Ishikawa (cell line): ENCODE measurements at regions not wholly inside any gene's neighbourhood (a gene's known extent, or its start where the extent isn't known, plus 50 kb on each side); places are given as distances from the start of the nearest gene placed in this dataset.

Source experiments
- CEBPB ChIP-seq: IDR thresholded peaks from 2 replicates; pipeline ENCODE4 v1.6.1; 2012
- CREB1 ChIP-seq: IDR thresholded peaks from 2 replicates; pipeline ENCODE4 v1.6.1; 2012; ENCODE audit warnings: low read depth
- EGR1 ChIP-seq: IDR thresholded peaks from 2 replicates; pipeline ENCODE4 v1.6.1; 2012
- EP300 ChIP-seq: IDR thresholded peaks from 2 replicates; pipeline ENCODE4 v1.6.1; 2012; ENCODE audit warnings: borderline replicate concordance
- FOXM1 ChIP-seq: IDR thresholded peaks from 2 replicates; pipeline ENCODE4 v1.6.1; 2012; ENCODE audit warnings: low read depth, borderline replicate concordance
- MAX ChIP-seq: IDR thresholded peaks from 2 replicates; pipeline ENCODE4 v1.6.1; 2012
- NFIC ChIP-seq: IDR thresholded peaks from 2 replicates; pipeline ENCODE4 v1.6.1; 2012
- RAD21 ChIP-seq: IDR thresholded peaks from 2 replicates; pipeline ENCODE4 v1.6.1; 2012; ENCODE audit warnings: low read depth
- TAF1 ChIP-seq: IDR thresholded peaks from 2 replicates; pipeline ENCODE4 v1.6.1; 2012; ENCODE audit warnings: low read depth, mild to moderate bottlenecking
- TCF12 ChIP-seq: IDR thresholded peaks from 2 replicates; pipeline ENCODE4 v1.6.1; 2012; ENCODE audit warnings: low read depth
- TEAD4 ChIP-seq: IDR thresholded peaks from 2 replicates; pipeline ENCODE4 v1.6.1; 2012
- YY1 ChIP-seq: IDR thresholded peaks from 2 replicates; pipeline ENCODE4 v1.6.1; 2012; ENCODE audit warnings: low read depth
- ZBTB7A ChIP-seq: IDR thresholded peaks from 2 replicates; pipeline ENCODE4 v1.6.1; 2012; ENCODE audit warnings: low read depth
- TF ChIP-seq, protein P1 (sequence below): IDR thresholded peaks from 2 replicates; pipeline ENCODE4 v1.6.1; 2012; ENCODE audit warnings: low read depth, mild to moderate bottlenecking
- TF ChIP-seq, protein P2 (sequence below): IDR thresholded peaks from 2 replicates; pipeline ENCODE4 v1.6.1; 2012

DNA sequence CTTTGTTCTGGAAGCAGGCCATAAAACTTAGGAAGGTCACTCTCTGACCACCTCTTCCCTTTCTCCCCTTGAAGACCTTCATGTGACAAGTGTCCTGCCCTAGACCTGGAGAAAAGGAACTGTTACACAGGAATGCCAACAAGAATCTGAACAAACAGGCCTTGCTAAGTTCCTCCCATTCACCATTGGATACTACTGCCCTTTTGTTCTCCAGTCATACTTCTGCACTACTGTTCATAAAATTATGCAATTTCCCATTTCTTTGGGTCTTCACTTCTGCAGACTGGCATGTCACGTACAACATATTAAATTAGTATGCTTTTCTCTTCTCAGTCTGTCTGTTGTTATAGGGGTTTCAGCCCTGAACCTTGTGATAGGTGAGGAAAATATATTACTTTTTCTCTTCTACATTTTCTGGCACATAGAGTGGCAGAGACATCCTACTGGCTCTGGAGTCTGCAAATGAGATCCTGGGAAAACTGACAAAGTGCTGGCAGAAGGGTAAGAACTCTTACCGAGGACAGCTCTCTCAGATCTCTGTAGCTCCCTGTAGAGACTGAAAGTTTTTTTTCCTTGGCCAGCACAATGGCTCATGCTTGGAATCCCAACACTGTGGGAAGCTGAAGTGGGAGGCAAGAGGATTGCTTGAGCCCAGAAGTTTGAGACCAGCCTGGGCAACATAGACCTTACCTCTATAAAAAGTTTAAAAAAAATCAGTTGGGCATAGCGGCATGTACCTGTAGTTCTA lies 87.6 kb upstream of the SPRY2 start:
- TF ChIP-seq CEBPB (no peak), EGR1 (no peak)
- TF ChIP-seq, protein P1, sequence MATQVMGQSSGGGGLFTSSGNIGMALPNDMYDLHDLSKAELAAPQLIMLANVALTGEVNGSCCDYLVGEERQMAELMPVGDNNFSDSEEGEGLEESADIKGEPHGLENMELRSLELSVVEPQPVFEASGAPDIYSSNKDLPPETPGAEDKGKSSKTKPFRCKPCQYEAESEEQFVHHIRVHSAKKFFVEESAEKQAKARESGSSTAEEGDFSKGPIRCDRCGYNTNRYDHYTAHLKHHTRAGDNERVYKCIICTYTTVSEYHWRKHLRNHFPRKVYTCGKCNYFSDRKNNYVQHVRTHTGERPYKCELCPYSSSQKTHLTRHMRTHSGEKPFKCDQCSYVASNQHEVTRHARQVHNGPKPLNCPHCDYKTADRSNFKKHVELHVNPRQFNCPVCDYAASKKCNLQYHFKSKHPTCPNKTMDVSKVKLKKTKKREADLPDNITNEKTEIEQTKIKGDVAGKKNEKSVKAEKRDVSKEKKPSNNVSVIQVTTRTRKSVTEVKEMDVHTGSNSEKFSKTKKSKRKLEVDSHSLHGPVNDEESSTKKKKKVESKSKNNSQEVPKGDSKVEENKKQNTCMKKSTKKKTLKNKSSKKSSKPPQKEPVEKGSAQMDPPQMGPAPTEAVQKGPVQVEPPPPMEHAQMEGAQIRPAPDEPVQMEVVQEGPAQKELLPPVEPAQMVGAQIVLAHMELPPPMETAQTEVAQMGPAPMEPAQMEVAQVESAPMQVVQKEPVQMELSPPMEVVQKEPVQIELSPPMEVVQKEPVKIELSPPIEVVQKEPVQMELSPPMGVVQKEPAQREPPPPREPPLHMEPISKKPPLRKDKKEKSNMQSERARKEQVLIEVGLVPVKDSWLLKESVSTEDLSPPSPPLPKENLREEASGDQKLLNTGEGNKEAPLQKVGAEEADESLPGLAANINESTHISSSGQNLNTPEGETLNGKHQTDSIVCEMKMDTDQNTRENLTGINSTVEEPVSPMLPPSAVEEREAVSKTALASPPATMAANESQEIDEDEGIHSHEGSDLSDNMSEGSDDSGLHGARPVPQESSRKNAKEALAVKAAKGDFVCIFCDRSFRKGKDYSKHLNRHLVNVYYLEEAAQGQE = no peak

- TF ChIP-seq CREB1 = no peak
- no peak for TF ChIP-seq NFIC
- no peak for TF ChIP-seq RAD21
- TF ChIP-seq MAX = no peak
- no peak for TF ChIP-seq EP300
- TF ChIP-seq FOXM1 = no peak
- TF ChIP-seq EGR1 = no peak
- TF ChIP-seq TEAD4 = no peak
- TF ChIP-seq TAF1 = no peak
- TF ChIP-seq, protein P2, sequence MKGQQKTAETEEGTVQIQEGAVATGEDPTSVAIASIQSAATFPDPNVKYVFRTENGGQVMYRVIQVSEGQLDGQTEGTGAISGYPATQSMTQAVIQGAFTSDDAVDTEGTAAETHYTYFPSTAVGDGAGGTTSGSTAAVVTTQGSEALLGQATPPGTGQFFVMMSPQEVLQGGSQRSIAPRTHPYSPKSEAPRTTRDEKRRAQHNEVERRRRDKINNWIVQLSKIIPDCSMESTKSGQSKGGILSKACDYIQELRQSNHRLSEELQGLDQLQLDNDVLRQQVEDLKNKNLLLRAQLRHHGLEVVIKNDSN = no peak
- TF ChIP-seq CEBPB = no peak
- no peak for TF ChIP-seq TCF12
- TF ChIP-seq, protein P1 = no peak
- TF ChIP-seq YY1 = no peak
- no peak for TF ChIP-seq ZBTB7A
Observed at GRCh38 chr13:80419416-80419815, 78.5 kb upstream of the SPRY2 start.

DNA sequence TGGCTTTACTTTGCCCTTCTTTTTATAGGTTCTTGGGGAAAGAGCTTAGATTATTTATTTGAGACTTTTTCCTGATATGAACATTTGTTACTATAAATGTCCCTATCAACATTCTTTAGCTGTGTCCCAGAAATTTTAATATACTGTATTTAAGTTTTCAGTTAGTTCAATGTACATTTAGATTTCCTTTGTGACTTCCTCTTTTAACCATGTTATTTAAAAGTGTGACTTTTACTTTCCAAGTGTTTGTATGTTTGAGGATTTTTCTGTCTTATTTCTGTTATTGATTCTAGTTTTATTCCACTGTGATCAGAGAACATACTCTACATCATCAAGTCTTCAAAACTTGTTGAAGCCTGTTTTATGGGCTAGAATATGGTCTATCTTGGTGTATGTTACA lies 72.7 kb upstream of the SPRY2 start:
- no peak for TF ChIP-seq FOXM1
- TF ChIP-seq, protein P1 = no peak
- no peak for TF ChIP-seq TAF1
- TF ChIP-seq EGR1 = no peak
- no peak for TF ChIP-seq CREB1

DNA sequence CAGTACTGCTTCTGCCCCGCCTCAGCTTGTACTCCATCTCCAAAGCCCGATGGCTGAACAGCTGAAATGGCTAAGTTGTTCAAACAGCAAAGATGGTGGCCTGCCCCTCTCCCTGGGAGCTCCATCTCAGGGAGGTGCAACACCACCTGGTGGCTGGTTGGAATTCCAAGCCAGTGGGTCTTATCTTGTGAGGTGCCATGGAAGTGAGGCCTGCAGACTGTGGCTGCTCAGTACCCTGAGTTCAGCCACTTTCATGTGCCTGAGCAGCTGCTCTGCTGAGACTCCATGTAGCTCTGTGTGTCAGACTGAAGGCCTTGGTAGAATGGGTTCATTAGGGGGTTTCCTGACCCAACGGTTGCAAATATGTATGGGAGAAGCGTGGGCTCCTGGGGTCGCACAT lies 67.3 kb upstream of the SPRY2 start:
- TF ChIP-seq EGR1 = no peak
- TF ChIP-seq, protein P1 = no peak
- peak; percentile 17; the same call in 1 of the 2 replicates for TF ChIP-seq RAD21
- no peak for TF ChIP-seq EP300
